ENCODE measurements at regions not wholly inside any gene's neighbourhood (a gene's known extent, or its start where the extent isn't known, plus 50 kb on each side); places are given as distances from the start of the nearest gene placed in this dataset.

DNA sequence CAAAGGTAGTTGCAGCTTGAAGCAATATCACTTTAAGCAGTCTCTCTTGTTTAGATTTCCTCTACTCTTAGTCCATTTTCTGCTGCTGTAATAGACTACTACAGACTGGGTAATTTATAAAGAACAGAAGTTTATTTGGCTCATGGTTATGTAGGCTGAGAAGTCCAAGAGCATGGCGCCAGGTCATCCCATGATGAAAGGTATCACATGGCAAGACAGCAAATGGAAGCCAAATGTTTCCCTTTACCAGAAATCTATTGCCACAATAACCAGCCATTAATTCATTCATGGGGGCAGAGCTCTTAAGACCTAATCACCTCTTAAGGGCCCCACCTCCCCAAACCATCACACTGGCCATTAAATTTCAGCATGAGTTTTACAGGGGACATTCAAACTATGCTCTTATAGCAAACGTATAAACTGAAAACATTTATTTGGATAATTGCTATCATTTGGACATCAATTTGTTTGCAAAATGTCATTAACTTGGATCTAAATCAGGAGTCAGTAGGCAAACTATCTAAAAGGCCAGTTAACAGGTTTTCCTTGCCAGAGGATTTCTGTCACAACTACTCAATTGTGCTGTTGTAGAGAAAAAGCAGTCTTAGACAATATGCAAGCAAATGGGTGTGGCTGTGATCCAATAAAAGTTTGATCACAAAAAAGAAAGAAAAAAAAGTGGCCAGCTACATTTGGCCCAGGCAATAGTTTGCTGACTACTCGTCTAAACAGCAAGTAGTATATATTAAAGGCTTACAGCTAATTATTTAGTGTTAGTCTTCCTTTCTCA is 75.7 kb upstream of the GUCY1A1 start:
- intact Hi-C loops (cut with DNase I; ENCODE audit: low total_unique reads) (no loop called here), in situ Hi-C loops (cut with MboI; ENCODE audit: low sequenced_read_pairs in 4 of 4) (no loop called here)
- H3K4me1 ChIP-seq, result no peaks in the 10 kb centered on the region
- H3K36me3 ChIP-seq, result no peaks in the 10 kb centered on the region
- no peak for TF ChIP-seq POLR2A (IDR thresholded peaks at IDR 0.05)
- TF ChIP-seq, protein P1, sequence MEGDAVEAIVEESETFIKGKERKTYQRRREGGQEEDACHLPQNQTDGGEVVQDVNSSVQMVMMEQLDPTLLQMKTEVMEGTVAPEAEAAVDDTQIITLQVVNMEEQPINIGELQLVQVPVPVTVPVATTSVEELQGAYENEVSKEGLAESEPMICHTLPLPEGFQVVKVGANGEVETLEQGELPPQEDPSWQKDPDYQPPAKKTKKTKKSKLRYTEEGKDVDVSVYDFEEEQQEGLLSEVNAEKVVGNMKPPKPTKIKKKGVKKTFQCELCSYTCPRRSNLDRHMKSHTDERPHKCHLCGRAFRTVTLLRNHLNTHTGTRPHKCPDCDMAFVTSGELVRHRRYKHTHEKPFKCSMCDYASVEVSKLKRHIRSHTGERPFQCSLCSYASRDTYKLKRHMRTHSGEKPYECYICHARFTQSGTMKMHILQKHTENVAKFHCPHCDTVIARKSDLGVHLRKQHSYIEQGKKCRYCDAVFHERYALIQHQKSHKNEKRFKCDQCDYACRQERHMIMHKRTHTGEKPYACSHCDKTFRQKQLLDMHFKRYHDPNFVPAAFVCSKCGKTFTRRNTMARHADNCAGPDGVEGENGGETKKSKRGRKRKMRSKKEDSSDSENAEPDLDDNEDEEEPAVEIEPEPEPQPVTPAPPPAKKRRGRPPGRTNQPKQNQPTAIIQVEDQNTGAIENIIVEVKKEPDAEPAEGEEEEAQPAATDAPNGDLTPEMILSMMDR (IDR thresholded peaks at IDR 0.05 in 4 of 5, conservative IDR thresholded peaks at IDR 0.05 in 1 of 5), result no peak
- no peaks in the 10 kb centered on the region for H3K27me3 ChIP-seq
- ATAC-seq (no peak), DNase-seq (no peak)
- no peaks in the 10 kb centered on the region for H3K9me3 ChIP-seq
- no peak overlapping the region for H3K4me3 ChIP-seq
- no peak overlapping the region for H3K27ac ChIP-seq

DNA sequence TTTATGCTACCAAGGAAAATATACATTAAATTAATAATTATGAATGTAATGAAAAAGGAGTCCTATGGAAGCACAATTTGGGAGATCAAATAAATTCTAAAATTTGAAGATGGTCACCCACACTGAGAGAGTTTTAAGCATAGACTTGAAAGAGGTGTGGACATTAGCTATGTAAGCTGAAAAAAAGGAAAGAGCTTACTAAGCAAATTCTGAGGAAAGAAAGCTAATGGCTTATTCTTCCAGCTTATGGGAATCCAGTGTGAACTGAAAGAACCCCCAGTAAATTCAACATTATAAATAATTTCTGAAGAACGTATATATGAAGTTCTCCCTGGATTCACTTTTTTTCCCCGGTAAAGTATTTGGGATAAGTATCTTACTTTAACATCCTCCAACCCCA is 78.2 kb upstream of the GUCY1A1 start:
- no peak for TF ChIP-seq POLR2A (IDR thresholded peaks at IDR 0.05)
- TF ChIP-seq, protein P1 (IDR thresholded peaks at IDR 0.05 in 4 of 5, conservative IDR thresholded peaks at IDR 0.05 in 1 of 5), result no peak
- no peaks in the 10 kb centered on the region for H3K27me3 ChIP-seq
- DNase-seq (no peak), ATAC-seq (no peak)
- H3K4me1 ChIP-seq, result no peaks in the 10 kb centered on the region
- no peaks in the 10 kb centered on the region for H3K9me3 ChIP-seq
- H3K36me3 ChIP-seq, result no peaks in the 10 kb centered on the region
- intact Hi-C loops (cut with DNase I; ENCODE audit: low total_unique reads), result no loop called here
- no peak overlapping the region for H3K27ac ChIP-seq
- in situ Hi-C loops (cut with MboI; ENCODE audit: low sequenced_read_pairs in 4 of 4), result no loop called here
- no peak overlapping the region for H3K4me3 ChIP-seq

DNA sequence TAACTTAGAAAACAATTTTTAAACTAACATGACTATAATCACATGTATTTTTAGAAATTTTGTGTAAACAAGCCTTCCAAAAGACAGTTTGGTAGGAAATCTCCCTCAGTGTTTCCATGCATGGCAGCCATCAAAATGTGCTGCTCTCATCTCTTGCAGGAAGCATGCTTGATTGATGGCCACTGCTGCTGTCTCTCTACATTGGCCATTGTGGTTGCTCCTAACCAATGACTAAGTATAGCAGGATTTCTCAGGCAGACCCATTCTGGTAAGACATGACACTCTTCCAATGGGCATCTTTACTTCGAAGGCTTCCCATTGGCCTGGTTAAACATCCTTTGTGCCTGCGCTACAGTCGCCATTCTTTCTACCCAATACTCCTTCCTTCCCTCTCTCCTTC is 78.9 kb upstream of the GUCY1A1 start:
- H3K36me3 ChIP-seq, result no peaks in the 10 kb centered on the region
- H3K27me3 ChIP-seq, result no peaks in the 10 kb centered on the region
- ATAC-seq (no peak), DNase-seq (no peak)
- intact Hi-C loops (cut with DNase I; ENCODE audit: low total_unique reads), result no loop called here
- in situ Hi-C loops (cut with MboI; ENCODE audit: low sequenced_read_pairs in 4 of 4), result no loop called here
- no peak overlapping the region for H3K4me3 ChIP-seq
- TF ChIP-seq POLR2A (IDR thresholded peaks at IDR 0.05), result no peak
- TF ChIP-seq, protein P1 (IDR thresholded peaks at IDR 0.05 in 4 of 5, conservative IDR thresholded peaks at IDR 0.05 in 1 of 5), result no peak
- H3K9me3 ChIP-seq, result no peaks in the 10 kb centered on the region
- no peaks in the 10 kb centered on the region for H3K4me1 ChIP-seq
- H3K27ac ChIP-seq, result no peak overlapping the region

DNA sequence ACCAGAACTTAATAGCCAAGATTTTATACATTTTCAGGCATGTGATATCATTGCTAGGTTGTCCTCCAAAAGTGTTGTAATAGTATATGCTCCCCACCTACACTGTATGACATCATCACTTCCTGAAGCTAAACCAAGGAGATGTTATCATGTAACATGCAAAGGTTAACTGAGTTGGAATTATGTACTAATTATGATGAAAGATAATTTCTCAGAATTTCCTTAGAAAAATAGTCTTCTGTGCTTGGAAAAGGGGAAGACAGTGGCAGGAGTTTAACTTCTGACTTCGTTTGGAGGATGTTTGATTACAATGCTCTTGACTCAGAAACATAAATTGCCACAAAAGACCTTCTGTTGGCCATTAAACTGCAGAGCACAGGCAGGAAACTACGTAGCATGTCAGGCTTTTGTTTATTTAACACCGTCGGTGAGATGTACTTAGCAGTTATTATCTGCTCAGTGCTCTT is 83.6 kb upstream of the GUCY1A1 start:
- Histone ChIP-seq H3K4me3 (no peak overlapping the region), H3K9me3 (no peaks in the 10 kb centered on the region), H3K27ac (no peak overlapping the region), H3K36me3 (no peaks in the 10 kb centered on the region), H3K4me1 (no peaks in the 10 kb centered on the region), H3K27me3 (no peaks in the 10 kb centered on the region)
- no peak for ATAC-seq
- DNase-seq, result no peak
- intact Hi-C loops (cut with DNase I; ENCODE audit: low total_unique reads) (no loop called here), in situ Hi-C loops (cut with MboI; ENCODE audit: low sequenced_read_pairs in 4 of 4) (no loop called here)
- no peak for TF ChIP-seq POLR2A (IDR thresholded peaks at IDR 0.05)
- TF ChIP-seq, protein P1 (IDR thresholded peaks at IDR 0.05 in 4 of 5, conservative IDR thresholded peaks at IDR 0.05 in 1 of 5), result no peak

Data from gastrocnemius medialis (tissue), 4 donors.